ENCODE measurements at regions not wholly inside any gene's neighbourhood (a gene's known extent, or its start where the extent isn't known, plus 50 kb on each side); places are given as distances from the start of the nearest gene placed in this dataset.
A peak's percentile ranks its signal among the peaks of the same experiment; 100 is the strongest.
"Not testable (repeated sequence)": the region's sequence is repeated elsewhere in the genome, so short reads cannot be mapped to it uniquely, and the experiment has no call there.

DNA sequence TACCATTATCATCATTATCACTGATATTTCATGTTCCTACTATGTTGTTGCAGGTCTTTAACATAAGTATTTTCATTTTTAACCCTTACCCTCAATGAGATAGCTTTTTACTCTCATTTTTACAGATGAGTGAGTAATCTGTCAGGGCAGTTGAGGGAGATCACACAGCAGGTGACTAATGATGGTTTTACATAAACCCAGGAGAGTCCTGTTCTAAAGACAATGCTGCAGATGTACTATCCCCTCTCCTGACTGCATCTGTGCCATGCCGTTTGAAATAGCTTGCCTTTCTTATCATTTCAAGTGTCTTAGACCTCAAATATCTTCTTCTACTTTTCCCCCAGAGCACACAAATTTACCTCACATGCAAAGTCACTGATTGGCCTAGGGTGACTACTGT is 1552.1 kb upstream of the SEL1L start:
- no peaks in the 10 kb centered on the region for H3K9me3 ChIP-seq (ENCODE audit: control insufficient read depth, insufficient read depth, low read length)
- ChIA-PET CTCF (no interaction called here), POLR2A (no interaction called here)
- no peak overlapping the region for H3K4me3 ChIP-seq (ENCODE audit: low read depth, low read length)
- TF ChIP-seq, protein P1, sequence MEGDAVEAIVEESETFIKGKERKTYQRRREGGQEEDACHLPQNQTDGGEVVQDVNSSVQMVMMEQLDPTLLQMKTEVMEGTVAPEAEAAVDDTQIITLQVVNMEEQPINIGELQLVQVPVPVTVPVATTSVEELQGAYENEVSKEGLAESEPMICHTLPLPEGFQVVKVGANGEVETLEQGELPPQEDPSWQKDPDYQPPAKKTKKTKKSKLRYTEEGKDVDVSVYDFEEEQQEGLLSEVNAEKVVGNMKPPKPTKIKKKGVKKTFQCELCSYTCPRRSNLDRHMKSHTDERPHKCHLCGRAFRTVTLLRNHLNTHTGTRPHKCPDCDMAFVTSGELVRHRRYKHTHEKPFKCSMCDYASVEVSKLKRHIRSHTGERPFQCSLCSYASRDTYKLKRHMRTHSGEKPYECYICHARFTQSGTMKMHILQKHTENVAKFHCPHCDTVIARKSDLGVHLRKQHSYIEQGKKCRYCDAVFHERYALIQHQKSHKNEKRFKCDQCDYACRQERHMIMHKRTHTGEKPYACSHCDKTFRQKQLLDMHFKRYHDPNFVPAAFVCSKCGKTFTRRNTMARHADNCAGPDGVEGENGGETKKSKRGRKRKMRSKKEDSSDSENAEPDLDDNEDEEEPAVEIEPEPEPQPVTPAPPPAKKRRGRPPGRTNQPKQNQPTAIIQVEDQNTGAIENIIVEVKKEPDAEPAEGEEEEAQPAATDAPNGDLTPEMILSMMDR (IDR thresholded peaks at IDR 0.05; ENCODE audit: low read depth, low read length), result no peak
- no peaks in the 10 kb centered on the region for H3K27me3 ChIP-seq (ENCODE audit: control insufficient read depth, insufficient read depth, low read length)
- H3K27ac ChIP-seq (ENCODE audit: low read depth, low read length), result no peak overlapping the region
- DNase-seq (ENCODE audit: low read depth, low spot score), result no peak

DNA sequence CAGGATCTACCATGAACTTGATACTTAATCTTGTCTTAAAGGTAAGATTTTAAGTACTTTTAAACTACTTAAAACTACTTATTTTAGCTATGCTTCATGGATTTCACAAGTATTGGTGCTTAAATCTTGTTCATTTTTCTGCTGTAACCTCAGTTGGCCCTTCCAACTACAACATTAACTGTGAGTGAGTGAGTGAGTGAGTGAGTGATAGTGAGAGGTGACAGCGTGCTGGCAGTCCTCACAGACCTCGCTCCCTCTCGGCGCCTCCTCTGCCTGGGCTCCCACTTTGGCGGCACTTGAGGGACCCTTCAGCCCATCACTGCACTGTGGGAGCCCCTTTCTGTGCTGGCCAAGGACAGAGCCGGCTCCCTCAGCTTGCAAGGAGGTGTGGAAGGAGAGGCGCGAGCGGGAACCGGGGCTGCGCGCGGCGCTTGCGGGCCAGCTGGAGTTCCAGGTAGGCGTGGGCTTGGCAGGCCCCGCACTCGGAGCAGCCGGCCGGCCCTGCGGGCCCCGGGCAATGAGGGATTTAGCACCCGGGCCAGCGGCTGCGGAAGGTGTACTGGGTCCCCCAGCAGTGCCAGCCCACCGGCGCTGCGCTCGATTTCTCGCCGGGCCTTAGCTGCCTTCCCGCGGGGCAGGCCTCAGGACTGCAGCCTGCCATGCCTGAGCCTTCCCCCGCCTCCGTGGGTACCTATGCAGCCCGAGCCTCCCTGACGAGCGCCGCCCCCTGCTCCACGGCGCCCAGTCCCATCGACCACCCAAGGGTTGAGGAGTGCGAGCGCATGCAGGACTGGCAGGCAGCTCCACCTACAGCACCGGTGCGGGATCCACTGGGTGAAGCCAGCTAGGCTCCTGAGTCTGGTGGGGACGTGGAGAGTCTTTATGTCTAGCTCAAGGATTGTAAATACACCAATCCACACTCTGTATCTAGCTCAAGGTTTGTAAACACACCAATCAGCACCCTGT is 1558.6 kb upstream of the SEL1L start:
- H3K9me3 ChIP-seq (ENCODE audit: control insufficient read depth, insufficient read depth, low read length); CTCF ChIA-PET; POLR2A ChIA-PET; H3K4me3 ChIP-seq (ENCODE audit: low read depth, low read length); DNase-seq (ENCODE audit: low read depth, low spot score); H3K27ac ChIP-seq (ENCODE audit: low read depth, low read length); H3K27me3 ChIP-seq (ENCODE audit: control insufficient read depth, insufficient read depth, low read length): not testable (repeated sequence)

DNA sequence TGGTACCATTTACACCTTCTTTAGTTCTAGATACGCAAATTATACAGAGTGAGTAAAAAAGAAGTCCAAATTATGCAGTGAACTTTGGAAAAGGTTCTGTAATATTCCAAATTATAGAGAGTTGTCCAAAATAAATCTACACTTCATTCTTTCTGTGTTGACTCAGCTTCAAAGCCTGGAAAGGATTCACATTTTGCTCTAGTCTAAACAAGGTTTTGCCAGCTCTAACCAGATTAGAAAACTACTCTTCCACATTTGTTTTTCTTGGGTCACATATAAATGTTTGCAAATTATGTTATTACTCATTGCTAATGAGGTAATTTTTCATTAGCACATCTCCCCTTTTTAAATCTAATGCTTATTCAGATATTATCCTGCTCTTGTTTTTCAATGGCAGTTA is 1562.4 kb upstream of the SEL1L start:
- CTCF ChIA-PET, result no interaction called here
- peak; percentile 16 for DNase-seq (ENCODE audit: low read depth, low spot score)
- Histone ChIP-seq H3K27me3 (ENCODE audit: control insufficient read depth, insufficient read depth, low read length) (no peaks in the 10 kb centered on the region), H3K4me3 (ENCODE audit: low read depth, low read length) (no peak overlapping the region), H3K27ac (ENCODE audit: low read depth, low read length) (no peak overlapping the region), H3K9me3 (ENCODE audit: control insufficient read depth, insufficient read depth, low read length) (peaks cover 3% of the 10 kb centered on the region; the same call in 1 of the 2 replicates)
- TF ChIP-seq, protein P1 (IDR thresholded peaks at IDR 0.05; ENCODE audit: low read depth, low read length), result no peak
- POLR2A ChIA-PET, result no interaction called here

DNA sequence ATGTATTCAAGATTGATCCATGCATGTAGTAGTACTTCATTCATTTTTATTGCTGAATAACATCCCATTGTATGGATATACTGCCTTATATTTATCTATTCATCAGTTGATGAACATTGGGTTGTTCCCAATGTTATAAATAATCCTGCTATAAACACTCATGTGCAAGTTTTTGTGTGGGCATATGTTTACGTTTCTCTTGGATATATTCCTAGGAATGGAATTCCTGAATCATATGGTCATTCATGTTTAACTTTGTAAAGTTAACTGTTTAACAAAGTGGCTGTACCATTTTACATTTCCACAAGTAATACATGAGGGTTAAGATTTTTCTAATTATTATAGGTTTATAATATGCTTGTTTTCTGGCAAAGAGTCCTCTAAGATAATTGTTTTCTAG is 1568.2 kb upstream of the SEL1L start:
- Histone ChIP-seq H3K4me3 (ENCODE audit: low read depth, low read length) (no peak overlapping the region), H3K27ac (ENCODE audit: low read depth, low read length) (no peak overlapping the region), H3K27me3 (ENCODE audit: control insufficient read depth, insufficient read depth, low read length) (no peaks in the 10 kb centered on the region), H3K9me3 (ENCODE audit: control insufficient read depth, insufficient read depth, low read length) (no peaks in the 10 kb centered on the region)
- peak; percentile 24 for DNase-seq (ENCODE audit: low read depth, low spot score)
- CTCF ChIA-PET, result interaction anchor here (1.0 kb wide), 1 partner anchor 16 kb away, joined by 5 read pairs; no protein-coding TSS in a partner anchor
- POLR2A ChIA-PET, result no interaction called here
- TF ChIP-seq, protein P1 (IDR thresholded peaks at IDR 0.05; ENCODE audit: low read depth, low read length), result no peak

DNA sequence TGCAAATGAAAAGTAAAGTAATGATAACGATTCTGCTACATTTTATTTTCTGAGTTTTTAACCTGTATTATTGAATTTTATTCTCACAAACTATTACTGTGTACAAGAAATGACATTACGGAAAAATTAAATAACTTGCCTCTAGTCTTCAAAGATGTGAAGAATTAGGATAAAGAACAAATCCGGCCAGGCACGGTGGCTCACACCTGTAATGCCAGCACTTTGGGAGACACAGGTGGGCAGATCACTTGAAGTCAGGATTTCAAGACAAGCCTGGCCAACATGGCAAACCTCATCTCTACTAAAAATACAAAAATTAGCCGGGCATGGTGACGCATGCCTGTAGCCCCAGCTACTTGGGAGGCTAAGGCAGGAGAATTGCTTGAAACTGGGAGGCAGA is 1584.4 kb upstream of the SEL1L start:
- Histone ChIP-seq H3K27ac (ENCODE audit: low read depth, low read length) (no peak overlapping the region), H3K9me3 (ENCODE audit: control insufficient read depth, insufficient read depth, low read length) (no peaks in the 10 kb centered on the region), H3K4me3 (ENCODE audit: low read depth, low read length) (no peak overlapping the region), H3K27me3 (ENCODE audit: control insufficient read depth, insufficient read depth, low read length) (no peaks in the 10 kb centered on the region)
- CTCF ChIA-PET, result interaction anchor here (1.1 kb wide), 1 partner anchor 16 kb away, joined by 5 read pairs; no protein-coding TSS in a partner anchor
- DNase-seq (ENCODE audit: low read depth, low spot score), result no peak
- POLR2A ChIA-PET, result no interaction called here
- TF ChIP-seq, protein P1 (IDR thresholded peaks at IDR 0.05; ENCODE audit: low read depth, low read length), result no peak
